GM19463 (cell line): ENCODE measurements at regions not wholly inside any gene's neighbourhood (a gene's known extent, or its start where the extent isn't known, plus 50 kb on each side); places are given as distances from the start of the nearest gene placed in this dataset.
A peak's percentile ranks its signal among the peaks of the same experiment; 100 is the strongest.

ENCODE experiments used
- ATAC-seq: cut with Tn5 transposase; IDR thresholded peaks from one replicate; pipeline ENCODE4 v1.9.1; 2021; ENCODE audit warnings: mild to moderate bottlenecking, moderate library complexity; ENCODE audit not compliant: unreplicated experiment

DNA sequence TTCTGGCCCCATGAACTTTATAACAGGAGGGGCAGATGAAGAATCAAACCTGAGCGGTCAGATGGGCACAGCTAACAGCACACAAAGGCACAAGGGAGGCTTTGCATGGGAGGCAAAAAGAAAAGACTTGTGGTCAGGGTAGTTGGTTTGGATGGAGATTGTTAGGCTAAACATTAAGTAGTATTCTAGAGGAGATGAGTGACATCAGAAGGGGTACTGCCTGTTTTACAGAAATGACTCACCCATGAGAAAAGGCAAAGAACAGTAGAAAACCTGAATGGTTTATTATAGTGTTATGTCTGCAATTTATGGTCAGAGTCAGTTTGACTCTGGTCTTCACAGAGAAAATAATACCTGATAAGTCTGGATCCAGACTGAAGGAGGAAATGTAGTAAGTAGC is 129.8 kb upstream of the KIRREL3 start:
- ATAC-seq = peak; percentile 81

DNA sequence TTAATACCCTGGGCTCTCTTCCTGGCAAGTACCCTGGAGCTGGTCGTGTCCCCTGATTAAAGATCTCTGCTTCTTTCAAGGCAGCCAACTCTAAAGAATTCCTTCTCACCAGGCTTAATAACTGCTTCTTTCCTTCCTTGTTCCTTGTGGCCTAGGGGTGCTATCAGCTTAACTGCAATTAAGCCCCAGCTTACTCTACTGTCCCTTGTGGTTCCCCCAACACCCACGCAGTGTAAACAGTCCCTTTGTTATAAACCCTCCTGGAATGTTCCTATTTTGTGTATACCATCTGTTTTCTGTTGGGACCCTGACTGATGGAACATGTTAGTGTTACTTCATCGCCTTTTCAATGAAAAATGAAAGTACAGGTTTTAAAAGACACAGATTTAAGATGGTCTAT is 126.4 kb upstream of the KIRREL3 start:
- ATAC-seq = no peak

DNA sequence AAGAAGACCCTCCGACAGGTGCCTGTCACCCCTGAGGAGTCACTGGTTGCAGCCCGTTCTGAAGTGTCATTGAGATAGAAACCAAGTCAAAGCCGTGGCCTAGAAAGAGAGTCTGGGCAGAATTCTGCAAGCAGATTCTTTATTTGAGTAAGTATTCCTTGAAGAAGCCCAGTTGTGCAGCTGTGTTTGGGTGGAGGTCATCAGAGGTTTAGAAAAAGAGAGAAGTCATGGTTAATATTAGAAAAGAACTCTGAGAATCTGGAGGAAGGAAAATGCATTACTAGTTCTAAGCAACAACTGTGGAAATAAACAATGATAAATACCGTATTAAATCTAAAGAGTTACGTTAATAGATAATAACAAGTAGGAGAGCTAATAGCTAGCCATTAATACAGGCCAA is 118.8 kb upstream of the KIRREL3 start:
- no peak for ATAC-seq

DNA sequence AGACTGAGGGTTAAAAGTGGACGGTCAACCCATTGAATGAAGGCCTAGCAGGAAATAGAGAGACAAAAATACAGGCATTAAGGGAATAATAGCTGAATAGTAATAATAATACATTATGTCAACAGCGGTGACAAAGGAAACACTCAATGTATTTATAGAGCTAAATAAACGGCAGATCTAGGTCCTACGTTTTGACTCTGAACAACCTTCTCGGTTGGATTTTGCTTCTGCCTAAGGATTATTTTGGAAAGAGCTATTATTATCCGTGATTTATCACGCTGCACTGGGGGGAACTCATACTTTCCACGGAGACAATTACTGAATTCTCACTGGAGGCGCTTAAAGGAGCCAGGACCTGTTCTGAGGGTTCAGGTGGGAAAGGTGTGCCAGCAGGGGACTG is 118.2 kb upstream of the KIRREL3 start:
- no peak for ATAC-seq

DNA sequence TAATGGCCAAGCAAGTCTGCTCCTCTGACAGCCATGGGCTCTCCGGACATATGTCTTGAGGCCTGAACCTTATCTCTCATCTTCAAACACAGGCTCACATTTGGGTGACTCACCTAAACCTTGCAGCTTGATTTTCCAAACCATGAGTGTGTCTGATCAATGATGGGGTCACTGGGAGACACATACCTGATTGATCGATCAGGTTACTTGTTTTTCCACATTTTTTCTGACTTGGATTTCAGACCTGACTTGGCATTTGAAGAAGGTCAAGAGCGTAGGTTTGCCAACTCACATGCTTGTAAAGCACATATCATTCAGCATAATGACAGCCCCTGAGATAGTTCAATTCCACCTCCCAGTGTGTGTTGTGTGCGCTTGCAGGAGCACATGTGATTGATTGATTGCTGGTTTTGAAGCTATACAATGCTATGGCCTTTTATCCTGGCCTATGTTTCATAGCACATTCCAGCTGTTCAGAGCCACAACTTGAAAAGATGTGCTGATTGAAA is 116.7 kb upstream of the KIRREL3 start:
- ATAC-seq = no peak

DNA sequence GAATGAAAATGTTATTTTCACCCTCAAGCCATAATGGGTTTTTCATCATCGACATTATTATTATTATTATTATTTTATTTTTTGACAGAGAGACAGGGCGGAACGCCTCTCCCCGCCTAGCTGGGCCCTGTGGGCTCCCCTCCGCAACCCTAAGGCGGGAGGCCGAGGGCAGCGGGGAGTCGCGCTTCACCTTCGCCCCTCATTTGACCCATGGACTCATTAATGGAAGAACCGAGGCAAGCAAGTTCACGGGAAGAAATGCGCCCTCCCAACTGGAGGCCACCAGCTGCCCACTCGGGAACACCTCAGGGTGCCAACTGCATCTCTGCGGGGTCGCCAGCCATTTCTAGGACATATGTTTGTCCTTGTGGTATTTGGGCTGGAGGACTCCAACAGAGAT is 115.3 kb upstream of the KIRREL3 start:
- ATAC-seq = no peak

DNA sequence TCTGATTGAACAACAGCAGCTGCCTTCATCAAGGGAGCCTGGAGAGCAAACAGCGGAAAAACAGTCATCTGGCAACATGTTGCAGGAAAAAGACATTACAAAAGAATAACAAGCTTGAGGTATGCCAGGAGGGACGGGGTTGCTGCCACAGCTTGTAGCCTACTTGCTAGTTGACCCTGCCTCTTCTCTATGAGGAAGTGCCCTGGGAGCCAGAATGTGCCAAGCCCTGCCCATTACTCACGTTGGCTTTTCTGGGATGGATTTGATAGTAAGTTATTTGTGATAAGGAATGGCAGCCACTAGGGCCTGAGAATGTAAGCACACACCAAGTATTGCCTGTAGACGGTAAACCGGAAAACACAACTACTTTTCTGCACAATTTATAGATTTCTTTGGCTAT is 113.5 kb upstream of the KIRREL3 start:
- ATAC-seq = no peak

DNA sequence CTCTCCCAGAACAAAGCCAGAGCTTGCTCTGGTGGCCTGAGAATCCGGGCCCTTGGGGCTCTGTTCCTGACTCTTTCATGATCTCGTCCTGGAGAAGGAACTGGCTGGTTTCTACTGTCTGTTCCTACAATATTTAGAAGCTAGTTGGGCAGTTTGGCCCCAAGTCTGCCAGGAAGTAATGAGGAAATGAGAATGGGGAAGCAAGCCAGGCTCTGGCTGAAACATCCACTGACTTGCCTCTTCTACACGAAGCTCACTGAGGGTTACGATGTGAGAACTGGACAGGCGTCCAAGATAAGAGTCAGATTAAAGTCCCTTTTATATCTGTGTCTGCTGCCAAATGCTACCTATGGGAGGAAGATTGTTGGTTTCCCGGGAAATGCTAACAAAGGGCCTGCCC is 110.0 kb upstream of the KIRREL3 start:
- ATAC-seq = no peak

DNA sequence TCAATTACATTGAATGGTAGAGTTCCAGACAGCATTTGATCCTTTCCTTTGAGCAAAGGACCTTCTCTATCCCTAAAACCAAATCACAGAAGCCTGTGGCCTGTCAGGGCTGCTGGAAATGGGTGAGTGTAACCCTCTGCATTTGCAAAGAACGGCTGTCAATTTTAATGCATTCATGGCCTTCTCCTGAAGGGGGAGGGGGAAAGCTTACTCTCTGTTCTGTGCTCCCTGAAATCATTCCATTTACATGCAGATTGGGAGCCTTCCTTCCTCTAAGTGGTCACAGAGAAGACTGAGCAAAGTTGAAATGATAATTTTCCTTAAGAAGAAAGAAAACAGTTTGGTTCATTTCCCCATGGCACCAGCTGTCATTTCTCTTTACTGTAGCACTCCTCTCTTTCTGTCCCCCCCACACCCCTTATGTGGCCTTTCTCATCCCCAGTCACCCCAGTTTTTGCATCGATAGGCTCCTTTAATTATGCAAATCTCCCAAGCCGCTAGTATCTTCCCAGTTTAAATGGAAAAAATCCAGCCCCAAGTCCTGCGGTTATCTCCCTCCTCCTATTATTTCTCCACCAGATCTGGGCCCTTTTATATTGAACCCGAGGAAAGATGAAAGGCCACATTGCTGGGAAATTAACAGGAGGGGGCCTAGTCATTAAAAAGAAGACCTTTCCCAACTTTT is 109.4 kb upstream of the KIRREL3 start:
- ATAC-seq = no peak

DNA sequence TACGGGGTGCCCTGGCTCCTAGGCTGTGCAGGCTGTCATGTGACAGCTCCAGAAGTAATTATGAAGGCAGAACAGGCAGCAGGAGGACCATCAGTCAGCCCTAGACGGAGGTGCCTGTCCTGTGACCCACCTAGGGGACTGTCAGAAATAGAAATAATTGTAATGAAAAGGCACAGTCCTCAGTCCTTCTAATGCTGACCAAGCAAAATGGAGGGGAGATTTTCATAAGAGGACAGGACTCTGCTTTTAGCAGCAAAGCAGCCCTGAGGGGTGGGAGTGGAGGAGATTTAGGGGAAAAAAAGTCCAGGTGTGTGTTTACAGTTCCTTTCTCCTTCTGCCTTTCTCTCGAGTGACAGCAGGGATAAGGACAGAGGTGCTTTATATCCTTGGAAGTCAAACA is 108.3 kb upstream of the KIRREL3 start:
- ATAC-seq = no peak

DNA sequence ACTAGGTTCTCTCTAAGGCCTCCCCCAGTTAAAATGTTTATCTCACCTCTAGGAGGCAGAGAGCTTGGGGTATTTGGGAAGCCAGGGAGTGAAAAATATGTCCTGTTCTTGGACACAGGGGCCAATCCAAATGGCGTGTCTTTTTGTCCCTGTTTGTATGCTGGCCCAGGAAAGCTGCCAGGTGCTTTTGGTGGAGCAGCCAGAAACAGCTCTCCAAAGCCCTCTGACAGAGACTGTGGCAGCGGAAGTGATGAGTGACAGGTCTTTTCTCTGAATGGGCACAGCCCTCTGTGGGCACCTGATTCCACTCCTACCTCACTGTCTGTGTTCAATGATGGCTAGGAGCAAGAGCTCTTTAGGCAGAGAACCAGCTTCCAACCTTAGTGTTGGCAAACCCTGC is 106.4 kb upstream of the KIRREL3 start:
- ATAC-seq = no peak

DNA sequence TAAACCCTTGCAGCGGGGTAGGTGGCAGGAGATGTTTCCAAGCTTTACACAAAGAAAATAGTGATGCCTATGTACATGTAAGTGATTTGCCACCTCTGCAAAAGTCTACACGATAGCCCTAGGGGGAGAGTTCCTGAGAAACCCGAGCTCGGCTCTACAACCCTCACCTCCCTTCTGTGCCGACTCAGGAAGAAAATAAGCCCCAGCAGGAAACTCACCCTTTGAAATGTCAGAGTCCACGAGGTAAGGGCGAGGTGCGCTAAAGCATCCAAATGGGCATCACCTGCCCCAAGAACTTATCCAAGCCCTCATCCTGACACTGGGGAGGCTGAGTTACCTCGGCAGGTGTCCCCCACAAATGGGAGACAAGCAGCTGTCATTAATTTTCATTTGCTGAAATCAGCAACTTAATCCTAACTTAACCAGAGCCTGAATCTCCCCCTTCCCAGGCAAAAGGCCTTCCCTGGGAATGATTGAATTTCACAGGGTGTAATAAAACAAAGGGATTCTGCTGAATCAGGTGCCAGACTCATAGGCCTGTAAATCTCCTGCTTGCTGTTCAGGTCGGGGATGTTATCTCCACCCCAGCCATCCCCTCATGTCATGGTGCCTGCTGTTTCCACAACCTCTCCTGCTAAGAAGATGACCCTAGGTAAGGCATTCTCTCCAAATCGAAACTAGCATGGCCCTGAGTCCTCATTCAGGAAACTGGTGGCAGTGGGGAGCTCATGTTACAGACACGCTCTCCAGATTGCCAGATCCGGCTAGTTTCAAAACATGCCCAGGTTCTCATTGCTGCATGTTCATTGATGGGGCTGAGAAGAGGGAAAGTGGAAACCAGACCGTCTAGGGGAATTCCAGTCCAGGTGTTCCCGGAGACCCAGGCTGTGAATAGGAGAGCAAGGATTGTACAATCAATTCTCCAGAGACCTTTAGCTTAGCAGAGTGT is 105.3 kb upstream of the KIRREL3 start:
- ATAC-seq = no peak

DNA sequence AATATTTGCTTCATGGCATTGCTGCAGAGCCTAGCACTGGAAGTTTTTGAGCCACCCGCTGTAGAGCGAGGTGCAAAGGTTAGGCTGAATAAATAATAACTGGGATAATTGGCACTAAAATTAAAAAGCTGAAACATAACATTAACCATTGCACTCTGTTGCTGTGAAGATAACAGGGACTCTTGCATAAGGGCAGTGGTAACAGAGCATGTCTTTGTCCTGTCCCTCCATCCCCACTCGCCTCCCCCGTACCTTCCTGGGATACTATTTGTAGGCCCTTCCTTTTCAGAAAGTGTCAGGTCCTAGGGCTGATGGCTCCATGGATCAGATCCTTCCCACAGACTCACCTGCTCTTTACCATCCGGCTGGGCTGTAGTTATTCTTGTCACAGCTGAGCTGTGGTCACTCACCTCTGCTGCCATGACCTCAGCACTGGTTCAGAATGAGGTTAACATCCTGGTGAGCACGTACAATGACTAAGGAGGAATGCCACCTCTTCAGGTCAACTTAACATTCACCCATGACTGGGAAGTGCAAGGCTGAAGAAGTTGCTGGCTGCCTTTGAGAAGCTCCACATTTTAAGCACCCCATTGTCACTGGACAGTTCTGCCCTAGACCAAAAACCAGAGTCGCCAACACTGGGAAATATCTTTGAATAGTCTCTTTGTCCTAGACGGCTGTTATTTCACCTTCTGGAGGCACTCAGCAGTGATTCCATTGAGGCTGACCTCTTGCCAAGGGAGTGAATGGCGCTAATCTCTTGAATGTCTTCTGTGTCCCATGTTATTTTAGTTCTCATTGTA is 103.2 kb upstream of the KIRREL3 start:
- ATAC-seq = no peak

DNA sequence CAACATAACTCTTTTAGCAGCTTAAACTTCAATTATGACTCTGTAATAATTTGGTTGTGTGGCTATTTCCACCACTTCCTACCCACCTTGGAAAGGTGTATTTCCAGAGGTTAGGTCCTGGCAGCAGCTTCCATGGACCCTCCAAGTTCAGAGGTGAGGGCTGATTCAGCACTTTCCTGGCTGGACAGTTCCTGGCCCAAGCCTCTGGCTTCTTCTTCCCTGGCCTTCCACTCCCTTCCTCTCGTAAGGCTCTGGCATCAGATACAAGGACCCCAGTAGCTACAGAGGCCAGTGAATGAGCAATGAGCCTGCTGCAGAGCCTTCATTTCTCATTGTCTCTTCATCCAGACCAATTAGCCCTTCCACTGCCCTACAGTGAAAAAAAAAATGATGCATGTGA is 98.1 kb upstream of the KIRREL3 start:
- no peak for ATAC-seq

DNA sequence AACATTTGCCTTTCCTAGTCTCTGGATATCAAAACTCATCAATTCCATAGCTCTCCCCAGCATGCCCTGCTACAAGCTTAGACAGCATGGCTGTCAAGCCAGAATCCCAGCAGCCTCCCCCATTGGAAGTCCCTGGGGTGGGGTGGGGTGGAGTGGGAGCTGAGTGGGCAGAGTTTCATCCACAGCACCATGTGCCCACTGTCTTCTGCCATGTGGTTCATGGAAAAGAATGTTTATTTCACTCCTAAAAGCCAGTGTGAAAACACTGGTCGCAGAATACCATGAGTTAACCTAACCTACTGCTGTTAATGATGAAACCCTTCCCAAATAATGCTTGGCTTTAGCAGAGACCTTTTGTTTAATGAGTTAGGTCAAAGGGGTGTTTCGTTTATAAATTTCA is 80.2 kb upstream of the KIRREL3 start:
- no peak for ATAC-seq

DNA sequence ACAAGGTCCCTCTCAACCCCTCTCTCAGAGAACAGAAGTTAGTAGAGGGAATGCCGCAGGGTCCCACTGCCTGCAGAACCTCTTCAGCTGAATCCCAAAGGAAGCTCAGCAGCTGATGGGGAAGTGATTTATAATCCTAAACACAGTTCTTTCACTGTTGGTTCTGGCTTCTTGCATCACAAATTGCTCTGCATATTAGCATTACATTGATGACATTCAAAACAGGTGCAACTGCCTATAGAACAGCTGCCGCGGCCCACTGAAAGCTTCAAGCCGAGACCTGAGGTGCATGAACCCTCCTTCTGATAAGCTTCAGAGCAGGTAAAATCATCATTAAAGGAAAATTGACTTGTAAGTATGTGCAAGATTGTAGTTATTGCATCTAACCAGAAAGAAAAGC is 75.2 kb upstream of the KIRREL3 start:
- ATAC-seq = no peak

DNA sequence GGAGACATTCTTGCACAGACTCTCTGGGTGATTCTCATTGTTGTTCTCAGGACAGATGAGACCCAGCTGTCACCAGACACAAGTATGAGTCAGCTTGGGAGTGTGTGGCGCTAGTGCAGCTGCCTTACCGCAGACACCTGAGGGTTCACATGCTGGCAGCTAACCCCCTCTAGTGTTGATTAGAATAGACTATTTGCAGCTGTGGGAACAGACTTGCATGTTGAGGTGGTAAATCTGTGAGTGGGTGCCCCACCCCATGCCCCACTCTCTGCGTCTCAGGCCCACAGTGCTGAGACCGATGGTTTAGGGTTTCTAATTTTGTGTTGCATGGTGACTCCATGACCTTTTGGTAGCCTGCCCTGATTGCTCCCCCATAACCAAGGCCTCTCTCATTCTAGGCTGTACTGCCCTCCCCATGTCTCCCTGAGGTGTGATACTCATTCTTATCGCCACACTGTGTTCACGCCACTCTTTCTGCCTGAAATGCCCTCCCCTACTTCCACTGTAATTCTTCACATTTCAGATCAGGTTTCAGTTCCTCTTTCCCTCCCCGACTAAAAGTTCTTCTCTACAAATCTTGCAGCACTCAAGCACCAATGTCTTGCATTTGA is 73.7 kb upstream of the KIRREL3 start:
- ATAC-seq = peak; percentile 91

DNA sequence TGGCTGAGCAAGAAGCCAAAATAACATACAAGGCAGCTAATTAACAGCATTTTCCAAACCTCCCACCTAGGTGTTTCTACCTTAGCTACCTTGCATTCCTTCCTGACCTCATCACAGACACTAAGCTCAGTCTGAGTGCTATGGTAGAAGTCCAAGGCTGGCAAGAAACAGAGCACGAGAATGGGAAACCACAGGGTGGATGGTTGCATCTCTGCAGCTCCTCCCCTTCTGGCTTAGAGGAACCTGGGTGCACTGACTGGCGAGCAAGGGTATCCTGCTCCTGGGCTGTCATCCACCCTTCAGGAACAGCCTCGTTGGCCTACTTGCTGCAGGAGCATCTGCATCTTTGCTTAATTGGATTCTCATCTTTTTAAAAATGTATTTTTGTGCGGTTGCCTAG is 73.1 kb upstream of the KIRREL3 start:
- ATAC-seq = no peak

DNA sequence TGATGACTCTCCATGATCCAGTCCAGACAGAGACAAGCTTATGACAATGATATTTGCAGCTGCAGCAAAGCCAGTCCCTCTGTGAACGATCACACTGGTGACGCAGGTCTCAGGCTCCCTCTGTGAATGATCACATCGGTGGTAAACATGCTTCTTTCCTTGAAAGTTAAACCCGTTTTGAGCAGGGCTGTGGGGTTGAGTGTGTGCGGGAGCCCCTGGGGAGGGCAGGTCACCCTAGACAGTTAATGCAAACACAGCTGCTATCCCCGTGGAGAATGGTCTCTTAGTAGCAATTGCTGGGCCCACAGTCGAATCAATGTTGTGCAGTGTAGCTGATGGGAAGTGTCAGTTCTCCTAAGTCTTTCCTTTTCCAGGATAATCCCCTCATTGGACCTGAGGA is 71.0 kb upstream of the KIRREL3 start:
- no peak for ATAC-seq

DNA sequence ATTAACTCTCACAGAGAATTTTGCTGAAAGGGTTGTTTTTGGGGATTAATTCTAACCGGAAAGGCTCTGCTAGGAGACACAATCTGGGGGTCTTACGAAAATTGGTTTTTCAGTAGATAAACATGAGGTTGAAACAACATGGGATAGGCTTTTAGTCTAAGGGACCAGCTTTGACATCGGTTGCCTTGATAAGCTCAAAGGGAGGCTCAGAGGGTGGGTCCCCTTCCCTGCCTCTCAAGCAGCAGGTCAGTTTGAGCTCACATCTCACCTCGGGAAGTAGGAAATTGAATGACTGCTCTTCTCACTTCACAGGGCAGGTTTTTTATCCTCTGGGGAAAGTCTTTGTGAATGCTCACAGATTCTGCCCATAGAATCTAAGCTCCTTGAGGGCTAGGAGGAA is 70.2 kb upstream of the KIRREL3 start:
- no peak for ATAC-seq
